B cell (primary cell): ENCODE measurements at regions not wholly inside any gene's neighbourhood (a gene's known extent, or its start where the extent isn't known, plus 50 kb on each side); places are given as distances from the start of the nearest gene placed in this dataset.

Source experiments
- ATAC-seq: fragments of 200-7000 bp; cut with Tn5 transposase; one replicate; pipeline ENCODE4 v1.10.0; 2021; ENCODE audit warnings: low read depth, mild to moderate bottlenecking, moderate number of reproducible peaks, moderate library complexity
- CTCF ChIA-PET: fragments of 350-600 bp; sonication (Branson Sonifier 250); formaldehyde crosslinking; loops from one replicate; lab custom pipeline; 2021; ENCODE audit warnings: antibody characterized with exemption, inconsistent platforms; lab: Charles Lee
- POLR2A ChIA-PET: fragments of 350-600 bp; sonication (Branson Sonifier 250); formaldehyde crosslinking; loops from one replicate; lab custom pipeline; 2021; ENCODE audit warnings: antibody characterized with exemption; lab: Charles Lee
- DNase-seq: peaks from one replicate; pipeline ENCODE4 v3.0.0; 2013
- H2AFZ ChIP-seq: 2 replicates; pipeline ENCODE4 v1.6.1; 2012; ENCODE audit warnings: mild to moderate bottlenecking, low read depth, low read length; ENCODE audit not compliant: insufficient read depth, poor library complexity, severe bottlenecking
- H3K27ac ChIP-seq, 2 donors: 1 replicate in 1 of 2; 2 replicates in 1 of 2; pipeline ENCODE4 v1.5.1; 2012 to 2013; ENCODE audit warnings: low read length in 2 of 2, mild to moderate bottlenecking in 2 of 2, moderate library complexity in 1 of 2
- H3K27me3 ChIP-seq, 4 experiments: fragments of 200-600 bp in 1 of 4; sonication (generic) in 1 of 4; replicated peaks in 1 of 4; 1 replicate in 2 of 4; 2 replicates in 2 of 4; pipeline versions ENCODE4 v1.6.1 to v1.7.0; 2013 to 2016; ENCODE audit warnings: low read length in 3 of 4, mild to moderate bottlenecking in 2 of 4, mixed read lengths in 1 of 4, moderate library complexity in 1 of 4; ENCODE audit not compliant: insufficient read depth in 4 of 4, control insufficient read depth in 3 of 4; ENCODE audit errors: control extremely low read depth in 1 of 4
- H3K36me3 ChIP-seq, 2 experiments: replicated peaks in 1 of 2; 1 replicate in 1 of 2; 2 replicates in 1 of 2; pipeline versions ENCODE4 v1.6.1 to v1.7.1; 2013; ENCODE audit warnings: low read length in 1 of 2; ENCODE audit not compliant: insufficient read depth in 2 of 2, control insufficient read depth in 1 of 2; ENCODE audit errors: control extremely low read depth in 1 of 2, extremely low read depth in 1 of 2
- H3K4me1 ChIP-seq, 2 donors: fragments of 200-600 bp in 1 of 2; sonication (generic) in 1 of 2; 1 replicate in 1 of 2; 2 replicates in 1 of 2; pipeline versions ENCODE4 v1.5.1 to v1.6.1; 2013 to 2017; ENCODE audit warnings: low read length in 2 of 2; ENCODE audit not compliant: control insufficient read depth in 2 of 2, insufficient read depth in 2 of 2
- H3K4me2 ChIP-seq: replicated peaks from 2 replicates; pipeline ENCODE3; 2012; ENCODE audit warnings: mild to moderate bottlenecking, low read depth, low read length; ENCODE audit not compliant: poor library complexity, severe bottlenecking
- H3K4me3 ChIP-seq, 5 experiments: fragments of 200-600 bp in 1 of 5; sonication (generic) in 1 of 5; 1 replicate in 3 of 5; 2 replicates in 2 of 5; pipeline versions ENCODE4 v1.5.1 to v1.7.0; 2011 to 2016; ENCODE audit warnings: low read length in 4 of 5, mild to moderate bottlenecking in 4 of 5, low read depth in 2 of 5, control low read depth in 1 of 5, moderate library complexity in 1 of 5; ENCODE audit not compliant: insufficient read depth in 1 of 5; ENCODE audit errors: control extremely low read depth in 1 of 5, extremely low read depth in 1 of 5
- H3K79me2 ChIP-seq: fragments of 200-600 bp; sonication (generic); one replicate; pipeline ENCODE4 v1.6.0; 2016; ENCODE audit warnings: low read length; ENCODE audit not compliant: control insufficient read depth, insufficient read depth
- H3K9ac ChIP-seq: fragments of 200-600 bp; sonication (generic); 2 replicates; pipeline ENCODE4 v1.6.1; 2017; ENCODE audit warnings: mild to moderate bottlenecking, low read length, moderate library complexity
- H3K9me3 ChIP-seq, 3 donors: one replicate each; pipeline versions ENCODE4 v1.6.1 to v1.7.1; 2013; ENCODE audit warnings: low read length in 2 of 3; ENCODE audit not compliant: control insufficient read depth in 2 of 3, insufficient read depth in 1 of 3; ENCODE audit errors: control extremely low read depth in 1 of 3
- H4K20me1 ChIP-seq: 2 replicates; pipeline ENCODE4 v1.6.0; 2012; ENCODE audit warnings: mild to moderate bottlenecking, low read length; ENCODE audit not compliant: insufficient read depth, control insufficient read depth, poor library complexity, severe bottlenecking
- H3K27ac Mint-ChIP-seq: one replicate; pipeline ENCODE4 v1.8.0; 2021; ENCODE audit warnings: mixed read lengths
- H3K27me3 Mint-ChIP-seq: one replicate; pipeline ENCODE4 v1.8.0; 2021; ENCODE audit warnings: mixed read lengths
- H3K4me1 Mint-ChIP-seq: one replicate; pipeline ENCODE4 v1.8.0; 2021; ENCODE audit warnings: mixed read lengths
- H3K4me3 Mint-ChIP-seq: one replicate; pipeline ENCODE4 v1.8.0; 2021; ENCODE audit warnings: mixed read lengths
- H3K9me3 Mint-ChIP-seq: one replicate; pipeline ENCODE4 v1.8.0; 2022; ENCODE audit warnings: mixed read lengths; ENCODE audit not compliant: insufficient read depth
- EZH2 ChIP-seq: IDR thresholded peaks from 2 replicates; pipeline ENCODE4 v1.6.1; 2012; ENCODE audit warnings: borderline replicate concordance, low read depth, mild to moderate bottlenecking, moderate library complexity, low read length; ENCODE audit not compliant: insufficient read depth, poor library complexity, severe bottlenecking
- WGBS: methylation state at CpG from one replicate; pipeline ENCODE4 v1.1.5; 2013; ENCODE audit warnings: missing lambda C conversion rate; ENCODE audit not compliant: insufficient coverage; 5-methylcytosine and 5-hydroxymethylcytosine counted together
- intact Hi-C: fragments of 100-400 bp; cut with micrococcal nuclease; formaldehyde crosslinking; loops from one replicate; pipeline ENCODE4 v1.10.0; 2022
- TF ChIP-seq, protein P1 (sequence below): fragments of 200-600 bp; IDR thresholded peaks from one replicate; pipeline ENCODE4 v1.8.0; 2022; ENCODE audit warnings: antibody characterized with exemption, mild to moderate bottlenecking

GRCh38 chr3:72013084-72013483, 228.1 kb upstream of the PROK2 start:
- TF ChIP-seq EZH2, result no peak
- TF ChIP-seq, protein P1, sequence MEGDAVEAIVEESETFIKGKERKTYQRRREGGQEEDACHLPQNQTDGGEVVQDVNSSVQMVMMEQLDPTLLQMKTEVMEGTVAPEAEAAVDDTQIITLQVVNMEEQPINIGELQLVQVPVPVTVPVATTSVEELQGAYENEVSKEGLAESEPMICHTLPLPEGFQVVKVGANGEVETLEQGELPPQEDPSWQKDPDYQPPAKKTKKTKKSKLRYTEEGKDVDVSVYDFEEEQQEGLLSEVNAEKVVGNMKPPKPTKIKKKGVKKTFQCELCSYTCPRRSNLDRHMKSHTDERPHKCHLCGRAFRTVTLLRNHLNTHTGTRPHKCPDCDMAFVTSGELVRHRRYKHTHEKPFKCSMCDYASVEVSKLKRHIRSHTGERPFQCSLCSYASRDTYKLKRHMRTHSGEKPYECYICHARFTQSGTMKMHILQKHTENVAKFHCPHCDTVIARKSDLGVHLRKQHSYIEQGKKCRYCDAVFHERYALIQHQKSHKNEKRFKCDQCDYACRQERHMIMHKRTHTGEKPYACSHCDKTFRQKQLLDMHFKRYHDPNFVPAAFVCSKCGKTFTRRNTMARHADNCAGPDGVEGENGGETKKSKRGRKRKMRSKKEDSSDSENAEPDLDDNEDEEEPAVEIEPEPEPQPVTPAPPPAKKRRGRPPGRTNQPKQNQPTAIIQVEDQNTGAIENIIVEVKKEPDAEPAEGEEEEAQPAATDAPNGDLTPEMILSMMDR, result no peak
- Histone ChIP-seq H3K4me3 (no peak overlapping the region), H3K9me3 (no peaks in the 10 kb centered on the region), H3K4me2 (no peak overlapping the region), H3K79me2 (no peaks in the 10 kb centered on the region), H3K9ac (no peak overlapping the region), H2AFZ (no peak overlapping the region), H3K36me3 (no peaks in the 10 kb centered on the region), H3K27ac (no peak overlapping the region), H4K20me1 (no peaks in the 10 kb centered on the region), H3K4me1 (no peaks in the 10 kb centered on the region), H3K27me3 (peaks cover 0 to 13% (median 0%) of the 10 kb centered on the region in 4 experiments)
- no peaks in the 10 kb centered on the region for H3K9me3 Mint-ChIP-seq
- no peak overlapping the region for H3K4me3 Mint-ChIP-seq
- ATAC-seq (no peak), DNase-seq (no peak)
- POLR2A ChIA-PET, result no interaction called here
- no peak overlapping the region for H3K27ac Mint-ChIP-seq
- 97% methylated on average over 4 of the region's 5 CpGs for WGBS
- H3K4me1 Mint-ChIP-seq, result no peaks in the 10 kb centered on the region
- H3K27me3 Mint-ChIP-seq, result peaks cover 19% of the 10 kb centered on the region
- intact Hi-C loops, result no loop called here
- CTCF ChIA-PET, result no interaction called here

- ChIA-PET CTCF (no interaction called here), POLR2A (no interaction called here)
- no peaks in the 10 kb centered on the region for H3K36me3 ChIP-seq
- peaks cover 0 to 13% (median 0%) of the 10 kb centered on the region in 4 experiments for H3K27me3 ChIP-seq
- no peaks in the 10 kb centered on the region for H4K20me1 ChIP-seq
- no peak overlapping the region for H2AFZ ChIP-seq
- no peaks in the 10 kb centered on the region for H3K4me1 ChIP-seq
- peaks cover 19% of the 10 kb centered on the region for H3K27me3 Mint-ChIP-seq
- H3K4me2 ChIP-seq, result no peak overlapping the region
- DNase-seq (no peak), ATAC-seq (no peak)
- H3K9ac ChIP-seq, result no peak overlapping the region
- H3K27ac ChIP-seq, result no peak overlapping the region
- no peak overlapping the region for H3K4me3 ChIP-seq
- no peaks in the 10 kb centered on the region for H3K79me2 ChIP-seq
- no peaks in the 10 kb centered on the region for H3K9me3 Mint-ChIP-seq
- H3K4me3 Mint-ChIP-seq, result no peak overlapping the region
- 89% methylated on average over 3 of the region's 5 CpGs for WGBS
- TF ChIP-seq EZH2, result no peak
- TF ChIP-seq, protein P1, result no peak
- no peaks in the 10 kb centered on the region for H3K9me3 ChIP-seq
- H3K4me1 Mint-ChIP-seq, result no peaks in the 10 kb centered on the region
- intact Hi-C loops, result no loop called here
- no peak overlapping the region for H3K27ac Mint-ChIP-seq
Measured at GRCh38 chr3:72012363-72012762, 227.4 kb upstream of the PROK2 start.
